ENCODE measurements at regions not wholly inside any gene's neighbourhood (a gene's known extent, or its start where the extent isn't known, plus 50 kb on each side); places are given as distances from the start of the nearest gene placed in this dataset.

GRCh38 chr1:233491953-233492620 is 121.8 kb upstream of the KCNK1 start:
- no peak for ATAC-seq
- TF ChIP-seq EP300 (IDR thresholded peaks at IDR 0.05) (no peak), POLR2A (IDR thresholded peaks at IDR 0.05) (no peak), CTCF (IDR thresholded peaks at IDR 0.05) (no peak), POLR2AphosphoS5 (IDR thresholded peaks at IDR 0.05) (no peak)
- H3K27ac ChIP-seq = no peak overlapping the region
- no peak overlapping the region for H3K4me3 ChIP-seq
- no peaks in the 10 kb centered on the region for H3K4me1 ChIP-seq
- H3K9me3 ChIP-seq = peaks cover 0 to 4% (median 0%) of the 10 kb centered on the region in 3 donors
- H3K36me3 ChIP-seq = no peaks in the 10 kb centered on the region
- H3K27me3 ChIP-seq = no peaks in the 10 kb centered on the region
- 51 to 53% methylated on average over 6 to 7 of the region's 7 CpGs for WGBS, 2 donors (ENCODE audit: low coverage in 1 of 2)

- H3K4me3 ChIP-seq = no peak overlapping the region
- no peak for ATAC-seq
- H3K27ac ChIP-seq = no peak overlapping the region
- TF ChIP-seq CTCF (IDR thresholded peaks at IDR 0.05) (no peak), POLR2AphosphoS5 (IDR thresholded peaks at IDR 0.05) (no peak), POLR2A (IDR thresholded peaks at IDR 0.05) (no peak), EP300 (IDR thresholded peaks at IDR 0.05) (no peak)
- peaks cover 0 to 4% (median 0%) of the 10 kb centered on the region in 3 donors for H3K9me3 ChIP-seq
- H3K4me1 ChIP-seq = no peaks in the 10 kb centered on the region
- no peaks in the 10 kb centered on the region for H3K36me3 ChIP-seq
- WGBS, 2 donors (ENCODE audit: low coverage in 1 of 2) = 59 to 69% methylated on average over 2 of the region's 2 CpGs
- H3K27me3 ChIP-seq = no peaks in the 10 kb centered on the region
Observed at GRCh38 chr1:233496993-233497392, 116.9 kb upstream of the KCNK1 start.

GRCh38 chr1:233497679-233498078 is 116.2 kb upstream of the KCNK1 start:
- no peak for ATAC-seq
- H3K27ac ChIP-seq = no peak overlapping the region
- 57 to 62% methylated on average over 2 to 3 of the region's 3 CpGs for WGBS, 2 donors (ENCODE audit: low coverage in 1 of 2)
- H3K9me3 ChIP-seq = peaks cover 0 to 4% (median 0%) of the 10 kb centered on the region in 3 donors
- no peaks in the 10 kb centered on the region for H3K36me3 ChIP-seq
- no peak overlapping the region for H3K4me3 ChIP-seq
- TF ChIP-seq EP300 (IDR thresholded peaks at IDR 0.05) = no peak
- no peak for TF ChIP-seq POLR2A (IDR thresholded peaks at IDR 0.05)
- no peak for TF ChIP-seq POLR2AphosphoS5 (IDR thresholded peaks at IDR 0.05)
- TF ChIP-seq CTCF (IDR thresholded peaks at IDR 0.05) = no peak
- H3K27me3 ChIP-seq = no peaks in the 10 kb centered on the region
- no peaks in the 10 kb centered on the region for H3K4me1 ChIP-seq

- H3K4me3 ChIP-seq = no peak overlapping the region
- no peaks in the 10 kb centered on the region for H3K36me3 ChIP-seq
- 35 to 100% methylated on average over 1 to 3 of the region's 3 CpGs for WGBS, 2 donors (ENCODE audit: low coverage in 1 of 2)
- no peaks in the 10 kb centered on the region for H3K27me3 ChIP-seq
- no peak overlapping the region for H3K27ac ChIP-seq
- TF ChIP-seq POLR2A (IDR thresholded peaks at IDR 0.05) (no peak), CTCF (IDR thresholded peaks at IDR 0.05) (no peak), EP300 (IDR thresholded peaks at IDR 0.05) (no peak)
- ATAC-seq = no peak
- H3K9me3 ChIP-seq = peaks cover 0 to 5% (median 0%) of the 10 kb centered on the region in 3 donors
- H3K4me1 ChIP-seq = no peaks in the 10 kb centered on the region
Observed at GRCh38 chr1:233500106-233500505, 113.8 kb upstream of the KCNK1 start.

- TF ChIP-seq CTCF (IDR thresholded peaks at IDR 0.05) = no peak
- no peaks in the 10 kb centered on the region for H3K4me1 ChIP-seq
- peaks cover 0 to 16% (median 0%) of the 10 kb centered on the region in 3 donors for H3K9me3 ChIP-seq
- no peak overlapping the region for H3K4me3 ChIP-seq
- no peak overlapping the region for H3K27ac ChIP-seq
- H3K36me3 ChIP-seq = no peaks in the 10 kb centered on the region
- ATAC-seq = no peak
- no peaks in the 10 kb centered on the region for H3K27me3 ChIP-seq
- WGBS, 2 donors (ENCODE audit: low coverage in 1 of 2) = 83 to 91% methylated on average over 4 to 5 of the region's 5 CpGs
Observed at GRCh38 chr1:233503366-233503954, 110.4 kb upstream of the KCNK1 start.
